Natural killer cell (primary cell): ENCODE measurements at regions not wholly inside any gene's neighbourhood (a gene's known extent, or its start where the extent isn't known, plus 50 kb on each side); places are given as distances from the start of the nearest gene placed in this dataset.

Source experiments
- ATAC-seq, 3 donors: fragments of 150-1000 bp in 2 of 3; fragments of 200-7000 bp in 1 of 3; cut with Tn5 transposase; 1 replicate in 1 of 3; 2 replicates in 2 of 3; pipeline ENCODE4 v1.10.0; 2021; ENCODE audit warnings: mild to moderate bottlenecking in 2 of 3, moderate library complexity in 2 of 3
- DNase-seq, 2 donors: peaks; one replicate each; pipeline versions ENCODE4 v3.0.0 to v3.0.0-alpha.2; 2013 to 2021; ENCODE audit warnings: mixed read lengths in 1 of 2
- H3K27ac ChIP-seq: one replicate; pipeline ENCODE4 v1.5.1; 2013; ENCODE audit warnings: mild to moderate bottlenecking, low read length
- H3K27me3 ChIP-seq: one replicate; pipeline ENCODE4 v1.6.1; 2013; ENCODE audit warnings: low read length; ENCODE audit not compliant: control insufficient read depth, insufficient read depth
- H3K36me3 ChIP-seq: one replicate; pipeline ENCODE4 v1.6.1; 2013; ENCODE audit warnings: low read length; ENCODE audit not compliant: control insufficient read depth, insufficient read depth
- H3K4me1 ChIP-seq: one replicate; pipeline ENCODE4 v1.6.1; 2013; ENCODE audit warnings: low read length; ENCODE audit not compliant: control insufficient read depth, insufficient read depth
- H3K4me3 ChIP-seq: one replicate; pipeline ENCODE4 v1.5.1; 2013; ENCODE audit warnings: low read length
- H3K9me3 ChIP-seq: one replicate; pipeline ENCODE4 v1.6.1; 2013; ENCODE audit warnings: low read length; ENCODE audit not compliant: control insufficient read depth, insufficient read depth
- H3K27ac Mint-ChIP-seq, 2 donors: one replicate each; pipeline ENCODE4 v1.8.0; 2022; ENCODE audit warnings: mild to moderate bottlenecking in 2 of 2, mixed read lengths in 2 of 2, moderate library complexity in 1 of 2
- H3K27me3 Mint-ChIP-seq, 2 donors: one replicate each; pipeline ENCODE4 v1.8.0; 2022; ENCODE audit warnings: low read depth in 2 of 2, mixed read lengths in 2 of 2
- H3K36me3 Mint-ChIP-seq: one replicate; pipeline ENCODE4 v1.8.0; 2022; ENCODE audit warnings: mixed read lengths
- H3K4me1 Mint-ChIP-seq, 2 donors: one replicate each; pipeline ENCODE4 v1.8.0; 2022; ENCODE audit warnings: mixed read lengths in 2 of 2
- H3K4me3 Mint-ChIP-seq: one replicate; pipeline ENCODE4 v1.8.0; 2022; ENCODE audit warnings: mild to moderate bottlenecking, moderate library complexity, mixed read lengths
- H3K9me3 Mint-ChIP-seq, 2 donors: one replicate each; pipeline ENCODE4 v1.8.0; 2022; ENCODE audit warnings: mixed read lengths in 2 of 2
- CTCF ChIP-seq: fragments of 200-600 bp; IDR thresholded peaks from one replicate; pipeline ENCODE4 v1.8.0; 2022; ENCODE audit warnings: antibody characterized with exemption
- WGBS: methylation state at CpG from one replicate; pipeline ENCODE4 v1.1.7; 2013; ENCODE audit warnings: missing lambda C conversion rate; ENCODE audit not compliant: insufficient coverage; 5-methylcytosine and 5-hydroxymethylcytosine counted together
- intact Hi-C: fragments of 100-400 bp; cut with micrococcal nuclease; formaldehyde crosslinking; loops from one replicate; pipeline ENCODE4 v1.14.2; 2022

GRCh38 chr9:79973627-79974026, 401.9 kb downstream of the TLE4 start:
- DNase-seq (no peak), ATAC-seq (no peak)
- Histone ChIP-seq H3K4me1 (no peaks in the 10 kb centered on the region), H3K4me3 (no peak overlapping the region), H3K27ac (no peak overlapping the region), H3K36me3 (no peaks in the 10 kb centered on the region), H3K27me3 (no peaks in the 10 kb centered on the region), H3K9me3 (no peaks in the 10 kb centered on the region)
- H3K4me3 Mint-ChIP-seq, result no peak overlapping the region
- intact Hi-C loops, result no loop called here
- no peaks in the 10 kb centered on the region for H3K9me3 Mint-ChIP-seq
- peaks cover 27 to 33% of the 10 kb centered on the region in 2 donors for H3K27me3 Mint-ChIP-seq
- no peaks in the 10 kb centered on the region for H3K36me3 Mint-ChIP-seq
- no peak for TF ChIP-seq CTCF
- H3K4me1 Mint-ChIP-seq, result no peaks in the 10 kb centered on the region
- no peak overlapping the region for H3K27ac Mint-ChIP-seq
- WGBS, result 69% methylated on average over 3 of the region's 3 CpGs

GRCh38 chr9:79970146-79970425, 398.3 kb downstream of the TLE4 start:
- WGBS, result 91% methylated on average over 2 of the region's 2 CpGs
- TF ChIP-seq CTCF, result no peak
- Mint-ChIP-seq H3K27ac (no peak overlapping the region), H3K9me3 (no peaks in the 10 kb centered on the region), H3K27me3 (peaks cover 34 to 44% of the 10 kb centered on the region in 2 donors), H3K4me1 (no peaks in the 10 kb centered on the region), H3K36me3 (no peaks in the 10 kb centered on the region), H3K4me3 (no peak overlapping the region)
- no peak overlapping the region for H3K27ac ChIP-seq
- intact Hi-C loops, result no loop called here
- H3K36me3 ChIP-seq, result no peaks in the 10 kb centered on the region
- H3K4me3 ChIP-seq, result no peak overlapping the region
- H3K27me3 ChIP-seq, result no peaks in the 10 kb centered on the region
- no peak for ATAC-seq
- no peaks in the 10 kb centered on the region for H3K9me3 ChIP-seq
- H3K4me1 ChIP-seq, result no peaks in the 10 kb centered on the region
- DNase-seq, result no peak

GRCh38 chr9:79969393-79970145, 397.8 kb downstream of the TLE4 start:
- DNase-seq, result no peak
- Histone ChIP-seq H3K4me3 (no peak overlapping the region), H3K27me3 (no peaks in the 10 kb centered on the region), H3K27ac (no peak overlapping the region), H3K9me3 (no peaks in the 10 kb centered on the region), H3K4me1 (no peaks in the 10 kb centered on the region), H3K36me3 (no peaks in the 10 kb centered on the region)
- no peak for ATAC-seq
- peaks cover 39 to 43% of the 10 kb centered on the region in 2 donors for H3K27me3 Mint-ChIP-seq
- no peak overlapping the region for H3K27ac Mint-ChIP-seq
- intact Hi-C loops, result no loop called here
- H3K4me3 Mint-ChIP-seq, result no peak overlapping the region
- 76% methylated on average over 3 of the region's 3 CpGs for WGBS
- H3K4me1 Mint-ChIP-seq, result no peaks in the 10 kb centered on the region
- no peaks in the 10 kb centered on the region for H3K9me3 Mint-ChIP-seq
- H3K36me3 Mint-ChIP-seq, result no peaks in the 10 kb centered on the region
- TF ChIP-seq CTCF, result no peak

- DNase-seq, result no peak
- Histone ChIP-seq H3K4me1 (no peaks in the 10 kb centered on the region), H3K27me3 (no peaks in the 10 kb centered on the region), H3K4me3 (no peak overlapping the region), H3K9me3 (no peaks in the 10 kb centered on the region), H3K27ac (no peak overlapping the region), H3K36me3 (no peaks in the 10 kb centered on the region)
- Mint-ChIP-seq H3K36me3 (no peaks in the 10 kb centered on the region), H3K4me3 (no peak overlapping the region), H3K27me3 (peaks cover 44% of the 10 kb centered on the region in 2 donors), H3K9me3 (no peaks in the 10 kb centered on the region), H3K4me1 (no peaks in the 10 kb centered on the region), H3K27ac (no peak overlapping the region)
- intact Hi-C loops, result no loop called here
- no peak for TF ChIP-seq CTCF
- 64% methylated on average over 1 of the region's 1 CpG for WGBS
- ATAC-seq, result no peak
Measured at GRCh38 chr9:79968533-79968932, 396.8 kb downstream of the TLE4 start.
